ENCODE measurements at regions not wholly inside any gene's neighbourhood (a gene's known extent, or its start where the extent isn't known, plus 50 kb on each side); places are given as distances from the start of the nearest gene placed in this dataset.

GRCh38 chr11:97786961-97787360, 1233.8 kb upstream of the CNTN5 start:
- Mint-ChIP-seq H3K27ac (no peak overlapping the region), H3K4me3 (no peak overlapping the region), H3K27me3 (no peaks in the 10 kb centered on the region), H3K9me3 (peaks cover 25% of the 10 kb centered on the region), H3K4me1 (ENCODE audit: low read depth in 2 of 2) (no peaks in the 10 kb centered on the region), H3K36me3 (peaks cover 36% of the 10 kb centered on the region)
- ATAC-seq (no peak), DNase-seq (ENCODE audit: low spot score) (no peak)

DNA sequence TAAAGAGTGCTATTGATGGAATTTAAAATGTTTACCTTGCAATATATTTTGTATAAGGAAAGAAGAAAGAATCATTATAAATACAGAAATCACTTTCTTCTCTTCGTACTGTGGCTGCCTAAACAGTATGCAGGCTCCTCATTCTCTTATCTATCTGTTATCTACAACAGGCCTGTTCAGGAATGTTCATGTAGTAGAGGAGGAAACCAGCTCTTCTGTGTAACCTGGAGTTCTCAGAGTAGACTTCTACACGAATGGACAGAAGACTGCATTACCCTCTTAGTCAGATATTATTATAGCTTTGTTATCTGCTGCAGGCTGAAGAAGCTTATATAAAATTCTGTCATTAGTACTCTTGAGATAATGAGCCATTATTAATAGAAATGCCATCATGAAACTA, 1225.9 kb upstream of the CNTN5 start:
- Mint-ChIP-seq H3K9me3 (peaks cover 4% of the 10 kb centered on the region), H3K27me3 (no peaks in the 10 kb centered on the region), H3K4me3 (no peak overlapping the region), H3K27ac (no peak overlapping the region), H3K4me1 (ENCODE audit: low read depth in 2 of 2) (no peaks in the 10 kb centered on the region), H3K36me3 (peaks cover 12% of the 10 kb centered on the region)
- no peak for DNase-seq (ENCODE audit: low spot score)
- no peak for ATAC-seq

DNA sequence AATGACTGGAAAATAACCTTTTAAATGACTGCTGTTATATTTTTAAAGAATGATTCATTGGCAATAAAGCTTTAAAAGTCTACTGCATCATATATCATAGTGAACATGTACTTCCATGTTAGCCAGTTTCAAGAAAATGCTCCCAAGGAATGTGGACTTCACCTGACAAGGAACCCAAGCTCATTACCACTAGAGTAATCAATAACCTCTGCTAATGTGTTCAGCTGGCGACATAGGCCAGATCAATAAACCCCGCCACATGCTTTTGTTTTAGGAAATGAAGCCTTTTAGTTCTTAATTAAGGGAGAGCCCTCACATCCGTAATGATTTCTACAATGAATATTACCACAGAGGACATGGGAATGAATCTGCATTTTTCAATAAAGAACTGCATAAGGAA, 1219.9 kb upstream of the CNTN5 start:
- no peak for ATAC-seq
- no peak for DNase-seq (ENCODE audit: low spot score)
- Mint-ChIP-seq H3K27ac (no peak overlapping the region), H3K4me3 (no peak overlapping the region), H3K36me3 (no peaks in the 10 kb centered on the region), H3K9me3 (no peaks in the 10 kb centered on the region), H3K4me1 (ENCODE audit: low read depth in 2 of 2) (no peaks in the 10 kb centered on the region), H3K27me3 (no peaks in the 10 kb centered on the region)

- DNase-seq (ENCODE audit: low spot score) (no peak), ATAC-seq (no peak)
- Mint-ChIP-seq H3K4me3 (no peak overlapping the region), H3K36me3 (peaks cover 5% of the 10 kb centered on the region), H3K4me1 (ENCODE audit: low read depth in 2 of 2) (no peaks in the 10 kb centered on the region), H3K9me3 (peaks cover 23% of the 10 kb centered on the region), H3K27ac (no peak overlapping the region), H3K27me3 (no peaks in the 10 kb centered on the region)
Measured at GRCh38 chr11:97814325-97814959, 1206.3 kb upstream of the CNTN5 start.

DNA sequence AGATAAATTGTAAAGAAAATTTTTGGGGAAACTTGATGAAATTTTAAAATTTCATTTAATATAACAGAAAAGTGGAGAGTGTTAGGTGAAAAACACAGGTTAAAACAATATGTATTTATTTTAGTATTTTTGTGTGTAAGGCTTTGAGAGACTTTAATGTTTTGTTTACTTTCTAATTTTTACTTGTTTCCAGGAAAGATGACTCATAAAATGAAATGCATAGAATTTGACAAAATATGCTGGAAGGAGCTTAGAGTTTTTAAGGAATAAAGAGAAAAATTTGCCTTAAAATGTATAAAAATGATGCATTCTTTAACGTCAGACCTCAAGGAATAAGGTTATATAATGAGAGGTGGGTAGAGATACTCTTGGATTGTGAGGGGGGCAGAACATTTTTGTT, 1205.1 kb upstream of the CNTN5 start:
- H3K4me1 Mint-ChIP-seq (ENCODE audit: low read depth in 2 of 2) = no peaks in the 10 kb centered on the region
- H3K9me3 Mint-ChIP-seq = peaks cover 21% of the 10 kb centered on the region
- no peaks in the 10 kb centered on the region for H3K27me3 Mint-ChIP-seq
- ATAC-seq = no peak
- no peak overlapping the region for H3K4me3 Mint-ChIP-seq
- DNase-seq (ENCODE audit: low spot score) = no peak
- H3K27ac Mint-ChIP-seq = no peak overlapping the region
- peaks cover 5% of the 10 kb centered on the region for H3K36me3 Mint-ChIP-seq

GRCh38 chr11:97832451-97832850, 1188.3 kb upstream of the CNTN5 start:
- ATAC-seq (no peak), DNase-seq (ENCODE audit: low spot score) (no peak)
- Mint-ChIP-seq H3K4me3 (no peak overlapping the region), H3K9me3 (peaks cover 19% of the 10 kb centered on the region), H3K27me3 (no peaks in the 10 kb centered on the region), H3K4me1 (ENCODE audit: low read depth in 2 of 2) (no peaks in the 10 kb centered on the region), H3K27ac (no peak overlapping the region), H3K36me3 (peaks cover 6% of the 10 kb centered on the region)

DNA sequence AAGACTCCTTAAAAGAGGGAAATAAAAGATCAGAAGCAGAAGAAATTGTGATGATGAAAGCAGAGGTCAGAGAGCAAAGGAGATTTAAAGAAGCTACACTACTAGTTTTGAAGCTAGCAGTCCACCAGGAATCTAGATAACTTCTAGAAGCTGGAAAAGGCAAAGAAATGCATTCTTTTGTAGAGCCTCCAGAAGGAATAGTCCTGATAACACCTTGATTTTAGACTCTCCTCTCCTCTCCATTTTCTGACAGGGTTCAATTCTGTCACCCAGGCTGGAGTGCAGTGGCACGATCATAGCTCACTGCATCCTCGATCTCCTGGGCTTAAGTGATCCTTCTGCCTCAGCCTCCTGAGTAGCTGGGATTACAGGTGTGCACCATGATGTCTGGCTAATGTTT, 1187.3 kb upstream of the CNTN5 start:
- no peaks in the 10 kb centered on the region for H3K4me1 Mint-ChIP-seq (ENCODE audit: low read depth in 2 of 2)
- peaks cover 6% of the 10 kb centered on the region for H3K36me3 Mint-ChIP-seq
- no peak overlapping the region for H3K27ac Mint-ChIP-seq
- H3K9me3 Mint-ChIP-seq = peaks cover 19% of the 10 kb centered on the region
- no peak for ATAC-seq
- DNase-seq (ENCODE audit: low spot score) = no peak
- H3K4me3 Mint-ChIP-seq = no peak overlapping the region
- no peaks in the 10 kb centered on the region for H3K27me3 Mint-ChIP-seq

GRCh38 chr11:97844016-97844415, 1176.7 kb upstream of the CNTN5 start:
- no peaks in the 10 kb centered on the region for H3K4me1 Mint-ChIP-seq (ENCODE audit: low read depth in 2 of 2)
- DNase-seq (ENCODE audit: low spot score) (no peak), ATAC-seq (no peak)
- no peaks in the 10 kb centered on the region for H3K27me3 Mint-ChIP-seq
- no peak overlapping the region for H3K27ac Mint-ChIP-seq
- peaks cover 11% of the 10 kb centered on the region for H3K9me3 Mint-ChIP-seq
- H3K36me3 Mint-ChIP-seq = peaks cover 6% of the 10 kb centered on the region
- H3K4me3 Mint-ChIP-seq = no peak overlapping the region

DNA sequence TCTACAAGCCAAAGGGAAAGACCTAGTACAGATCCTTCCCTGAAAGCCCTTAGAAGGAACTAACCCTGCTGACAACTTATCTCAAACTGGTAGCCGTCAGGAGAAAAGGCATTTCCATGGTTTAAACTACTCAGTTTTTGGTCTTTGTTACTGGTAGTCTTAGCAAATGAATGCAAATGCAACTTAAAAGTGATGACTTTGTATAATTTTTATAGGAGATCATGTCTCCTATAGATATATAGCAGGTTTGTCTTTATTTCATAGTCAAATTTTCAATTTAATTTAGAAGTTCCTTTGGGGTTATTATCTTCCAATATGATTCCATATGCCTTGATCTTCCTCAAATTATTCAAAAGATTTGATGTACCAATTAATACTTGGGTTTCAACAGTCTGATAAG, 1173.0 kb upstream of the CNTN5 start:
- ATAC-seq (no peak), DNase-seq (ENCODE audit: low spot score) (no peak)
- H3K9me3 Mint-ChIP-seq = peaks cover 7% of the 10 kb centered on the region
- H3K4me3 Mint-ChIP-seq = no peak overlapping the region
- H3K27me3 Mint-ChIP-seq = no peaks in the 10 kb centered on the region
- H3K27ac Mint-ChIP-seq = no peak overlapping the region
- H3K4me1 Mint-ChIP-seq (ENCODE audit: low read depth in 2 of 2) = no peaks in the 10 kb centered on the region
- no peaks in the 10 kb centered on the region for H3K36me3 Mint-ChIP-seq

DNA sequence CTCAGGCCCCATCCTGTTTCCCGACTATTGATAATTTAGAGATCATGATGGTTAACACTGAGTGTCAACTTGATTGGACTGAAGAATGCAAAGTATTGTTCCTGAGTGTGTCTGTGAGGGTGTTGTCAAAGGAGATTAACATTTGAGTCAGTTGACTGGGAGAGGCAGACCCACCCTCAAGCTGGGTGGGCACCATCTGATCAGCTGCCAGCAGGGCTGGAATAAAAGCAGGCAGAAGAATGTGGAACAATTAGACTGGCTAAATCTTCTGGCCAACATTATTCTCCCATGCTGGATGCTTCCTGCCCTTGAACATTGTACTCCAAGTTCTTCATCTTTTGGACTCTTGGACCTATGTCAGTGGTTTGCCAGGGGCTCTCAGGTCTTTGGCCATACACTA, 1170.0 kb upstream of the CNTN5 start:
- ATAC-seq = no peak
- DNase-seq (ENCODE audit: low spot score) = no peak
- Mint-ChIP-seq H3K9me3 (peaks cover 9% of the 10 kb centered on the region), H3K36me3 (no peaks in the 10 kb centered on the region), H3K27me3 (no peaks in the 10 kb centered on the region), H3K27ac (no peak overlapping the region), H3K4me3 (no peak overlapping the region), H3K4me1 (ENCODE audit: low read depth in 2 of 2) (no peaks in the 10 kb centered on the region)

GRCh38 chr11:97854357-97854756, 1166.4 kb upstream of the CNTN5 start:
- H3K4me1 Mint-ChIP-seq (ENCODE audit: low read depth in 2 of 2) = no peaks in the 10 kb centered on the region
- peaks cover 6% of the 10 kb centered on the region for H3K36me3 Mint-ChIP-seq
- DNase-seq (ENCODE audit: low spot score) = no peak
- H3K4me3 Mint-ChIP-seq = no peak overlapping the region
- no peak overlapping the region for H3K27ac Mint-ChIP-seq
- H3K9me3 Mint-ChIP-seq = peaks cover 11% of the 10 kb centered on the region
- no peaks in the 10 kb centered on the region for H3K27me3 Mint-ChIP-seq
- ATAC-seq = no peak

DNA sequence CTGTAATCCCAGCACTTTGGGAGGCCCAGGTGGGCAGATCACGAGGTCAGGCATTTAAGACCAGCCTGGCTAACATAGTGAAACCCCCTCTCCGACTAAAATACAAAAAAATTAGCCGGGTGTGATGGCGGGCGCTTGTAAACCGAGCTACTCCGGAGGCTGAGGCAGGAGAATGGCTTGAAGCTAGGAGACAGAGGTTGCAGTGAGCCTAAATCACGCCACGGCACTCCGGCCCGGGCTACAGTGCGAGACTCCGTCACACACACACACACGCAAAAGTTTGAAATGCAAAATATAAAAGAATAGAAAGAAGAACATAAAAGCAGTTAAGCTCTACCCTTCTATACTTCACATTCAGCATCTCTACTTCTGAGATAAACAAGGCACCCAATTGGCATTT, 1165.9 kb upstream of the CNTN5 start:
- H3K4me3 Mint-ChIP-seq = no peak overlapping the region
- ATAC-seq (no peak), DNase-seq (ENCODE audit: low spot score) (no peak)
- H3K27me3 Mint-ChIP-seq = no peaks in the 10 kb centered on the region
- no peaks in the 10 kb centered on the region for H3K4me1 Mint-ChIP-seq (ENCODE audit: low read depth in 2 of 2)
- no peak overlapping the region for H3K27ac Mint-ChIP-seq
- H3K36me3 Mint-ChIP-seq = peaks cover 6% of the 10 kb centered on the region
- peaks cover 10% of the 10 kb centered on the region for H3K9me3 Mint-ChIP-seq

- H3K27ac Mint-ChIP-seq = no peak overlapping the region
- ATAC-seq (no peak), DNase-seq (ENCODE audit: low spot score) (no peak)
- no peaks in the 10 kb centered on the region for H3K27me3 Mint-ChIP-seq
- no peak overlapping the region for H3K4me3 Mint-ChIP-seq
- peaks cover 6% of the 10 kb centered on the region for H3K36me3 Mint-ChIP-seq
- no peaks in the 10 kb centered on the region for H3K4me1 Mint-ChIP-seq (ENCODE audit: low read depth in 2 of 2)
- H3K9me3 Mint-ChIP-seq = peaks cover 10% of the 10 kb centered on the region
Measured at GRCh38 chr11:97856666-97857065, 1164.1 kb upstream of the CNTN5 start.

GRCh38 chr11:97860237-97860636, 1160.5 kb upstream of the CNTN5 start:
- Mint-ChIP-seq H3K27me3 (no peaks in the 10 kb centered on the region), H3K27ac (no peak overlapping the region), H3K9me3 (peaks cover 20% of the 10 kb centered on the region), H3K4me1 (ENCODE audit: low read depth in 2 of 2) (no peaks in the 10 kb centered on the region), H3K4me3 (no peak overlapping the region), H3K36me3 (peaks cover 6% of the 10 kb centered on the region)
- no peak for ATAC-seq
- no peak for DNase-seq (ENCODE audit: low spot score)

GRCh38 chr11:97862021-97862420, 1158.7 kb upstream of the CNTN5 start:
- Mint-ChIP-seq H3K9me3 (peaks cover 22% of the 10 kb centered on the region), H3K4me3 (no peak overlapping the region), H3K4me1 (ENCODE audit: low read depth in 2 of 2) (no peaks in the 10 kb centered on the region), H3K27ac (no peak overlapping the region), H3K36me3 (peaks cover 6% of the 10 kb centered on the region), H3K27me3 (no peaks in the 10 kb centered on the region)
- no peak for ATAC-seq
- no peak for DNase-seq (ENCODE audit: low spot score)
